IMR-90 (cell line): ENCODE measurements at regions not wholly inside any gene's neighbourhood (a gene's known extent, or its start where the extent isn't known, plus 50 kb on each side); places are given as distances from the start of the nearest gene placed in this dataset.
"Not testable (repeated sequence)": the region's sequence is repeated elsewhere in the genome, so short reads cannot be mapped to it uniquely, and the experiment has no call there.

Experiments used
- CEBPB ChIP-seq: IDR thresholded peaks from 2 replicates; pipeline ENCODE4 v1.6.1; 2012; ENCODE audit warnings: low read depth, low read length, improper control_type of control experiment
- CHD1 ChIP-seq: IDR thresholded peaks from 2 replicates; pipeline ENCODE4 v1.6.1; 2012; ENCODE audit warnings: low read depth, low read length, improper control_type of control experiment
- FOS ChIP-seq: fragments of 150-350 bp; IDR thresholded peaks from 2 replicates; pipeline ENCODE4 v1.6.1; 2016; ENCODE audit warnings: low read depth, low read length
- MAFK ChIP-seq: IDR thresholded peaks from 2 replicates; pipeline ENCODE4 v1.6.1; 2012; ENCODE audit warnings: low read depth, low read length, improper control_type of control experiment
- MAZ ChIP-seq: IDR thresholded peaks from 2 replicates; pipeline ENCODE4 v1.6.1; 2012; ENCODE audit warnings: low read depth, mild to moderate bottlenecking, low read length, improper control_type of control experiment, moderate library complexity, borderline replicate concordance
- MXI1 ChIP-seq: IDR thresholded peaks from 2 replicates; pipeline ENCODE4 v1.6.1; 2012; ENCODE audit warnings: low read depth, mild to moderate bottlenecking, low read length, moderate library complexity, borderline replicate concordance
- NFE2L2 ChIP-seq: fragments of 150-350 bp; IDR thresholded peaks from 2 replicates; pipeline ENCODE4 v1.6.1; 2016; ENCODE audit warnings: low read depth, mild to moderate bottlenecking, low read length
- POLR2A ChIP-seq: IDR thresholded peaks from 2 replicates; pipeline ENCODE4 v1.6.1; 2012; ENCODE audit warnings: mild to moderate bottlenecking, low read depth, low read length
- RAD21 ChIP-seq: IDR thresholded peaks from 2 replicates; pipeline ENCODE4 v1.6.1; 2012; ENCODE audit warnings: low read length, improper control_type of control experiment
- RCOR1 ChIP-seq: IDR thresholded peaks from 2 replicates; pipeline ENCODE4 v1.6.1; 2012; ENCODE audit warnings: mild to moderate bottlenecking, low read length, improper control_type of control experiment; ENCODE audit not compliant: insufficient replicate concordance
- SMC3 ChIP-seq: fragments of 150-350 bp; IDR thresholded peaks from 2 replicates; pipeline ENCODE4 v1.6.1; 2016; ENCODE audit warnings: low read depth, mild to moderate bottlenecking, antibody characterized with exemption, low read length, moderate library complexity
- TF ChIP-seq, protein P1 (sequence below): conservative IDR thresholded peaks from 2 replicates; pipeline ENCODE4 v1.5.1; 2012; ENCODE audit warnings: mild to moderate bottlenecking, low read depth, low read length, improper control_type of control experiment
- TF ChIP-seq, protein P2 (sequence below): fragments of 150-350 bp; IDR thresholded peaks from 2 replicates; pipeline ENCODE4 v1.6.1; 2016; ENCODE audit warnings: low read depth, mild to moderate bottlenecking, low read length, moderate library complexity, borderline replicate concordance

DNA sequence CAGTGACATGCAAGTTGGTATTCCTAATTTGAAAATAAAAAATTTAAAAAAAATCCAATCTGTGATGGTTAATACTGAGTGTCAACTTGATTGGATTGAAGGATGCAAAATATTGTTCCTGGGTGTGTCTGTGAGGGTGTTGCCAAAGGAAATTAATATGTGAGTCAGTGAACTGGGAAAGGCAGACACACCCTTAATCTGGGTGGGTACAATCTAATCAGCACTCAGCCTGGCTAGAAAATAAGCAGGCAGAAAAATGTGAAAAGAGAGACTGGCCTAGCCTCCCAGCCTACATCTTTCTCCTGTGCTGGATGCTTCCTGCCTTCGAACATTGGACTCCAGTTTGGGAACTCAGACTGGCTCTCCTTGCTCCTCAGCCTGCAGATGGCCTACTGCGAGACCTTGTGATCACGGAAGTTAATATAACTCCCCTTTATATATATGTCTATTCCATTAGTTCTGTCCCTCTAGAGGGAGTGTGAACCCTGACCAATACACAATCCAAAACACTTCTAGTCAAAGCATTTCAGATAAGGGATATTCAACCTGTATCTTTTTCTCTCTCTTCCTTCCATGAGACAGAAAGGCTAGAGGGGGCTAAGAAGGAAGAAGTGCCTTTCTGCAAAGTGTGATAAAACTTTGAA lies 712.9 kb upstream of the ADGRL3 start:
- TF ChIP-seq, protein P1, sequence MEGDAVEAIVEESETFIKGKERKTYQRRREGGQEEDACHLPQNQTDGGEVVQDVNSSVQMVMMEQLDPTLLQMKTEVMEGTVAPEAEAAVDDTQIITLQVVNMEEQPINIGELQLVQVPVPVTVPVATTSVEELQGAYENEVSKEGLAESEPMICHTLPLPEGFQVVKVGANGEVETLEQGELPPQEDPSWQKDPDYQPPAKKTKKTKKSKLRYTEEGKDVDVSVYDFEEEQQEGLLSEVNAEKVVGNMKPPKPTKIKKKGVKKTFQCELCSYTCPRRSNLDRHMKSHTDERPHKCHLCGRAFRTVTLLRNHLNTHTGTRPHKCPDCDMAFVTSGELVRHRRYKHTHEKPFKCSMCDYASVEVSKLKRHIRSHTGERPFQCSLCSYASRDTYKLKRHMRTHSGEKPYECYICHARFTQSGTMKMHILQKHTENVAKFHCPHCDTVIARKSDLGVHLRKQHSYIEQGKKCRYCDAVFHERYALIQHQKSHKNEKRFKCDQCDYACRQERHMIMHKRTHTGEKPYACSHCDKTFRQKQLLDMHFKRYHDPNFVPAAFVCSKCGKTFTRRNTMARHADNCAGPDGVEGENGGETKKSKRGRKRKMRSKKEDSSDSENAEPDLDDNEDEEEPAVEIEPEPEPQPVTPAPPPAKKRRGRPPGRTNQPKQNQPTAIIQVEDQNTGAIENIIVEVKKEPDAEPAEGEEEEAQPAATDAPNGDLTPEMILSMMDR = not testable (repeated sequence)
- TF ChIP-seq POLR2A, MAFK, FOS, RCOR1, MAZ, MXI1, SMC3, NFE2L2, CHD1, RAD21, CEBPB: not testable (repeated sequence)
- TF ChIP-seq, protein P2, sequence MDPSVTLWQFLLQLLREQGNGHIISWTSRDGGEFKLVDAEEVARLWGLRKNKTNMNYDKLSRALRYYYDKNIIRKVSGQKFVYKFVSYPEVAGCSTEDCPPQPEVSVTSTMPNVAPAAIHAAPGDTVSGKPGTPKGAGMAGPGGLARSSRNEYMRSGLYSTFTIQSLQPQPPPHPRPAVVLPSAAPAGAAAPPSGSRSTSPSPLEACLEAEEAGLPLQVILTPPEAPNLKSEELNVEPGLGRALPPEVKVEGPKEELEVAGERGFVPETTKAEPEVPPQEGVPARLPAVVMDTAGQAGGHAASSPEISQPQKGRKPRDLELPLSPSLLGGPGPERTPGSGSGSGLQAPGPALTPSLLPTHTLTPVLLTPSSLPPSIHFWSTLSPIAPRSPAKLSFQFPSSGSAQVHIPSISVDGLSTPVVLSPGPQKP = not testable (repeated sequence)
